Liver (tissue), 3 donors: ENCODE measurements at regions not wholly inside any gene's neighbourhood (a gene's known extent, or its start where the extent isn't known, plus 50 kb on each side); places are given as distances from the start of the nearest gene placed in this dataset.

Source experiments
- EGR1 ChIP-seq, 2 donors: IDR thresholded peaks; 2 replicates each; pipeline ENCODE4 v1.6.1; 2016 to 2018; ENCODE audit warnings: antibody characterized with exemption in 2 of 2, low read depth in 2 of 2
- FOXA1 ChIP-seq: IDR thresholded peaks from 2 replicates; pipeline ENCODE4 v1.6.1; 2016; ENCODE audit warnings: antibody characterized with exemption
- GABPA ChIP-seq, 2 donors: IDR thresholded peaks in 1 of 2; conservative IDR thresholded peaks in 1 of 2; 2 replicates each; pipeline ENCODE4 v1.6.1; 2016; ENCODE audit warnings: antibody characterized with exemption in 2 of 2, mild to moderate bottlenecking in 1 of 2, moderate library complexity in 1 of 2
- JUND ChIP-seq, 2 donors: IDR thresholded peaks; 2 replicates each; pipeline ENCODE4 v1.6.1; 2016; ENCODE audit warnings: antibody characterized with exemption in 2 of 2
- NR2F2 ChIP-seq: IDR thresholded peaks from 2 replicates; pipeline ENCODE4 v1.6.1; 2016; ENCODE audit warnings: antibody characterized with exemption
- RAD21 ChIP-seq, 2 donors: IDR thresholded peaks; 2 replicates each; pipeline ENCODE4 v1.6.1; 2016; ENCODE audit warnings: antibody characterized with exemption in 2 of 2, mild to moderate bottlenecking in 2 of 2
- REST ChIP-seq: IDR thresholded peaks from 2 replicates; pipeline ENCODE4 v1.6.1; 2016; ENCODE audit warnings: antibody characterized with exemption, mild to moderate bottlenecking
- SP1 ChIP-seq: IDR thresholded peaks from 2 replicates; pipeline ENCODE4 v1.6.1; 2018; ENCODE audit warnings: antibody characterized with exemption, mild to moderate bottlenecking
- TAF1 ChIP-seq: conservative IDR thresholded peaks from 2 replicates; pipeline ENCODE4 v1.6.1; 2016; ENCODE audit warnings: antibody characterized with exemption, mild to moderate bottlenecking
- YY1 ChIP-seq: IDR thresholded peaks from 2 replicates; pipeline ENCODE4 v1.6.1; 2016; ENCODE audit warnings: antibody characterized with exemption, mild to moderate bottlenecking
- TF ChIP-seq, protein P1 (sequence below): fragments of 150-350 bp; IDR thresholded peaks from 2 replicates; pipeline ENCODE4 v1.5.1; 2017; ENCODE audit warnings: improper control_type of control experiment, low read depth, low read length; ENCODE audit not compliant: missing input control
- TF ChIP-seq, protein P2 (sequence below): IDR thresholded peaks from 2 replicates; pipeline ENCODE4 v1.6.1; 2016; ENCODE audit warnings: antibody characterized with exemption
- TF ChIP-seq, protein P3 (sequence below): IDR thresholded peaks from 2 replicates; pipeline ENCODE4 v1.6.1; 2016; ENCODE audit warnings: antibody characterized with exemption
- donor health status: healthy.
- donor health status: healthy.

DNA sequence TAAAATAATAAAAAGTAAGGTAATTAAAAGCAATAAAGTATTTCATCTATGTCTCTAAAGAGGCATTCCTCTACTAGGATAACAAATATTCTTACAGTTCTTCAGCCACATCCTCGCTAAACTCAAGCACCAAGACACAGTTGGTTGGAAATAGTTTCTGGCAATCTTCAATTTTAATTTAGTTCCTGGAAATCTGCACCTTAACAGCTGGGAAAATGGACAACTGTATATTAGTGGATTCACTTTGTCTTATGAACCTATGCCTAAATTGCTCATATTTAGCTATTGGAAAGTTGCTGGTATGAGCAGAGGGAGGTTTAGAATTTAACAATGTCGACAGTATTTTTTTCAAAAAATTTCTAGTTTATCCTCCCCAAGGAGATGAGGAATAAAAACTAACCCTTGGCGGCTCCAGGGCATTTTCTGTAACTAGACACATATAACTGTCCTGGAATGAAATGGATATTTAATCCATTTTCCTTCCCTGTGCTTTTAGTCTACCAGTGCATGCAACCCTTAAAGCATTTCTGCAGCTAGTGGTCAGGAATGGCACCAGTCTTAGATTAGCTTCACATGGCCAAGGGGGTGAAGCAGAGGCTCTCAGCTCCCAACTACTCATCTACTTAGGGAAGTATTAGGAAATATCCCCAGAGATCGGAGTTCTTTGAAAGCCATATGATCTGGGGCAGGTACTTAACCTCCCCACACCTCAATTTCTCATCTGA is 290.0 kb upstream of the THBS1 start:
- TF ChIP-seq, protein P1, sequence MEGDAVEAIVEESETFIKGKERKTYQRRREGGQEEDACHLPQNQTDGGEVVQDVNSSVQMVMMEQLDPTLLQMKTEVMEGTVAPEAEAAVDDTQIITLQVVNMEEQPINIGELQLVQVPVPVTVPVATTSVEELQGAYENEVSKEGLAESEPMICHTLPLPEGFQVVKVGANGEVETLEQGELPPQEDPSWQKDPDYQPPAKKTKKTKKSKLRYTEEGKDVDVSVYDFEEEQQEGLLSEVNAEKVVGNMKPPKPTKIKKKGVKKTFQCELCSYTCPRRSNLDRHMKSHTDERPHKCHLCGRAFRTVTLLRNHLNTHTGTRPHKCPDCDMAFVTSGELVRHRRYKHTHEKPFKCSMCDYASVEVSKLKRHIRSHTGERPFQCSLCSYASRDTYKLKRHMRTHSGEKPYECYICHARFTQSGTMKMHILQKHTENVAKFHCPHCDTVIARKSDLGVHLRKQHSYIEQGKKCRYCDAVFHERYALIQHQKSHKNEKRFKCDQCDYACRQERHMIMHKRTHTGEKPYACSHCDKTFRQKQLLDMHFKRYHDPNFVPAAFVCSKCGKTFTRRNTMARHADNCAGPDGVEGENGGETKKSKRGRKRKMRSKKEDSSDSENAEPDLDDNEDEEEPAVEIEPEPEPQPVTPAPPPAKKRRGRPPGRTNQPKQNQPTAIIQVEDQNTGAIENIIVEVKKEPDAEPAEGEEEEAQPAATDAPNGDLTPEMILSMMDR: no peak
- TF ChIP-seq JUND (IDR thresholded peaks at IDR 0.05) (no peak), REST (no peak), FOXA1 (no peak), GABPA (IDR thresholded peaks at IDR 0.05 in 1 of 2, conservative IDR thresholded peaks at IDR 0.05 in 1 of 2) (no peak), TAF1 (no peak), EGR1 (IDR thresholded peaks at IDR 0.05; ENCODE audit: low read depth in 2 of 2) (no peak), SP1 (no peak), YY1 (no peak), NR2F2 (no peak), RAD21 (IDR thresholded peaks at IDR 0.05) (no peak)
- TF ChIP-seq, protein P2, sequence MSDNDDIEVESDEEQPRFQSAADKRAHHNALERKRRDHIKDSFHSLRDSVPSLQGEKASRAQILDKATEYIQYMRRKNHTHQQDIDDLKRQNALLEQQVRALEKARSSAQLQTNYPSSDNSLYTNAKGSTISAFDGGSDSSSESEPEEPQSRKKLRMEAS: no peak
- TF ChIP-seq, protein P3, sequence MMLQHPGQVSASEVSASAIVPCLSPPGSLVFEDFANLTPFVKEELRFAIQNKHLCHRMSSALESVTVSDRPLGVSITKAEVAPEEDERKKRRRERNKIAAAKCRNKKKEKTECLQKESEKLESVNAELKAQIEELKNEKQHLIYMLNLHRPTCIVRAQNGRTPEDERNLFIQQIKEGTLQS: no peak
